ENCODE measurements at regions not wholly inside any gene's neighbourhood (a gene's known extent, or its start where the extent isn't known, plus 50 kb on each side); places are given as distances from the start of the nearest gene placed in this dataset. TPM values are rescaled to one million over a fixed set of nuclear protein-coding genes. Genes with fewer than 3 reads are reported as not detected.

GRCh38 chr2:154911729-154912128, 213.2 kb downstream of the KCNJ3 start:
- DNase-seq (ENCODE audit: low spot score) = no peak
- no peaks in the 10 kb centered on the region for H3K4me1 ChIP-seq (ENCODE audit: insufficient read depth, low read length, poor library complexity, severe bottlenecking)
- no TSS peak for BruUV-seq (replicated peaks)
- no peaks in the 10 kb centered on the region for H3K36me3 ChIP-seq (ENCODE audit: insufficient read depth, low read length)
- H3K27ac ChIP-seq (ENCODE audit: low read depth, low read length, poor library complexity, severe bottlenecking) = no peak overlapping the region
- no peaks in the 10 kb centered on the region for H3K9me2 ChIP-seq (ENCODE audit: insufficient read depth, low read length)
- 0 out of 2 replicates have a peak, but pooled peaks cover 2% of the 10 kb centered on the region for H3K79me2 ChIP-seq (ENCODE audit: insufficient read depth, low read depth, low read length)
- H3K4me3 ChIP-seq (ENCODE audit: low read depth, low read length, poor library complexity, severe bottlenecking) = no peak overlapping the region
- TF ChIP-seq EZH2phosphoT487 (IDR thresholded peaks at IDR 0.05; ENCODE audit: borderline replicate concordance, low read depth, low read length) (no peak), CTCF (conservative IDR thresholded peaks at IDR 0.05; ENCODE audit: low read length) (no peak)
- POLR2A ChIA-PET = interaction anchor here (0.7 kb wide), 1 partner anchor 410 kb away, joined by 3 read pairs; no protein-coding TSS in a partner anchor
- H3K4me2 ChIP-seq (ENCODE audit: low read length) = no peak overlapping the region
- CTCF ChIA-PET (ENCODE audit: unreplicated experiment) = no interaction called here
- H4K20me1 ChIP-seq (ENCODE audit: insufficient read depth, low read length) = no peaks in the 10 kb centered on the region
- intact Hi-C loops (cut with micrococcal nuclease; ENCODE audit: unreplicated experiment) = no loop called here
- H3K9me3 ChIP-seq (ENCODE audit: low read length) = no peaks in the 10 kb centered on the region
- H2AFZ ChIP-seq (ENCODE audit: low read length) = no peak overlapping the region

GRCh38 chr2:154910701-154911100, 212.2 kb downstream of the KCNJ3 start:
- POLR2A ChIA-PET = interaction anchor here (0.7 kb wide), 1 partner anchor 1703 kb away, joined by 3 read pairs; no protein-coding TSS in a partner anchor
- DNase-seq (ENCODE audit: low spot score) = no peak
- no peaks in the 10 kb centered on the region for H3K36me3 ChIP-seq (ENCODE audit: insufficient read depth, low read length)
- no peak for TF ChIP-seq CTCF (conservative IDR thresholded peaks at IDR 0.05; ENCODE audit: low read length)
- TF ChIP-seq EZH2phosphoT487 (IDR thresholded peaks at IDR 0.05; ENCODE audit: borderline replicate concordance, low read depth, low read length) = no peak
- no peaks in the 10 kb centered on the region for H3K9me3 ChIP-seq (ENCODE audit: low read length)
- no peaks in the 10 kb centered on the region for H4K20me1 ChIP-seq (ENCODE audit: insufficient read depth, low read length)
- no peak overlapping the region for H2AFZ ChIP-seq (ENCODE audit: low read length)
- H3K4me1 ChIP-seq (ENCODE audit: insufficient read depth, low read length, poor library complexity, severe bottlenecking) = no peaks in the 10 kb centered on the region
- no peaks in the 10 kb centered on the region for H3K9me2 ChIP-seq (ENCODE audit: insufficient read depth, low read length)
- no peak overlapping the region for H3K4me3 ChIP-seq (ENCODE audit: low read depth, low read length, poor library complexity, severe bottlenecking)
- no peak overlapping the region for H3K27ac ChIP-seq (ENCODE audit: low read depth, low read length, poor library complexity, severe bottlenecking)
- intact Hi-C loops (cut with micrococcal nuclease; ENCODE audit: unreplicated experiment) = no loop called here
- CTCF ChIA-PET (ENCODE audit: unreplicated experiment) = no interaction called here
- H3K79me2 ChIP-seq (ENCODE audit: insufficient read depth, low read depth, low read length) = 0 out of 2 replicates have a peak, but pooled peaks cover 2% of the 10 kb centered on the region
- no TSS peak for BruUV-seq (replicated peaks)
- H3K4me2 ChIP-seq (ENCODE audit: low read length) = no peak overlapping the region

GRCh38 chr2:154908327-154908726, 209.8 kb downstream of the KCNJ3 start:
- POLR2A ChIA-PET = no interaction called here
- Histone ChIP-seq H3K36me3 (ENCODE audit: insufficient read depth, low read length) (no peaks in the 10 kb centered on the region), H3K79me2 (ENCODE audit: insufficient read depth, low read depth, low read length) (0 out of 2 replicates have a peak, but pooled peaks cover 2% of the 10 kb centered on the region), H3K4me2 (ENCODE audit: low read length) (no peak overlapping the region), H3K4me1 (ENCODE audit: insufficient read depth, low read length, poor library complexity, severe bottlenecking) (no peaks in the 10 kb centered on the region), H3K4me3 (ENCODE audit: low read depth, low read length, poor library complexity, severe bottlenecking) (no peak overlapping the region), H3K9me3 (ENCODE audit: low read length) (no peaks in the 10 kb centered on the region), H2AFZ (ENCODE audit: low read length) (no peak overlapping the region), H4K20me1 (ENCODE audit: insufficient read depth, low read length) (no peaks in the 10 kb centered on the region), H3K9me2 (ENCODE audit: insufficient read depth, low read length) (no peaks in the 10 kb centered on the region), H3K27ac (ENCODE audit: low read depth, low read length, poor library complexity, severe bottlenecking) (no peak overlapping the region)
- TF ChIP-seq EZH2phosphoT487 (IDR thresholded peaks at IDR 0.05; ENCODE audit: borderline replicate concordance, low read depth, low read length) (no peak), CTCF (conservative IDR thresholded peaks at IDR 0.05; ENCODE audit: low read length) (no peak)
- DNase-seq (ENCODE audit: low spot score) = no peak
- intact Hi-C loops (cut with micrococcal nuclease; ENCODE audit: unreplicated experiment) = no loop called here
- CTCF ChIA-PET (ENCODE audit: unreplicated experiment) = interaction anchor here (0.5 kb wide), 1 partner anchor 316 kb away, joined by 3 read pairs; no protein-coding TSS in a partner anchor
- BruUV-seq (replicated peaks) = no TSS peak

Small RNAs in the stretch of these regions (small RNA-seq; reads per million reads assigned to genes)
- gene MTCO1P45 = not detected
- gene RNU6-1001P = not detected
- not detected for gene RNU6-546P
